ENCODE measurements at regions not wholly inside any gene's neighbourhood (a gene's known extent, or its start where the extent isn't known, plus 50 kb on each side); places are given as distances from the start of the nearest gene placed in this dataset.

DNA sequence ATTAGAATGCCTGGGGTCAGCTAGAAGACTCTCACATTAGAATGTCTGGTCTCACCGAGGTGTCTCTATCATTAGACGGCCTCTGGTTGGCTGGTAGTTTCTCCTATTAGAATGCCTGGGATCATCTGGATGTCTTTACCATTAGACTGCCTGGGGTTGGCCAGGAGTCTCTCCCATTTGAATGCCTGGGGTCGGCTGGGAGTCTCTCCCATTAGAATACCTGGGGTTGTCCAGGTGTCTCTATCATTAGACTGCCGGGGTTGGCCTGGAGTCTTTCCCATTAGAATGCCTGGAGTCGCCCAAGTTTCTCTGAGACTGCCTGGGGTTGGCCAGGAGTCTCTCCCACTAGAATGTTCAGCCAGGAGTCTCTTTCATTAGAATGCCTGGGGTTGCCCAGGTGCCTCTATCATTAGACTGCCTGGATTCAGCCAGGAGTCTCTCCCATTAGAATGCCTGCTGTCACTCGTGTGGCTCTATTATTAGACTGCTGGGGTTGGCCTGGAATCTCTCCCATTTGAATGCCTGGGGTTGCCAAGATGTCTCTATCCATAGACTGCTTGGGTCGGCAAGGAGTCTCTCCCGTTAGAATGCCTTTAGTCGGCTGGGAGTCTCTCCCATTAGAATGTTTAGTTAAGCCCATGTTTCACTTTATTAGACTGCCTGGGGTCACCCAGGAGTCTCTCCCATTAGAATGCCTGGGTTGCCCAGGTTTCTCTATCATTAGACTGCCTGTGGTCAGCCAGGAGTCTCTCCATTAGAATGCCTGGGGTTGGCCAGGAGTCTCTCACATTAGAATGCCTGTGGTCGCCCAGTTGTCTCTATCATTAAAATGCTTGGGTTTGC lies 1467.8 kb downstream of the UQCRFS1 start:
- no peak overlapping the region for H3K4me3 ChIP-seq (ENCODE audit: insufficient read length, low read depth)
- H3K4me1 ChIP-seq (ENCODE audit: insufficient read depth, insufficient read length) = no peaks in the 10 kb centered on the region
- H3K36me3 ChIP-seq (ENCODE audit: insufficient read depth, insufficient read length, low read length) = no peaks in the 10 kb centered on the region
- 0 out of 2 replicates have a peak, but pooled peaks cover 4% of the 10 kb centered on the region for H3K9me3 ChIP-seq (ENCODE audit: insufficient read depth, low read length)
- peaks cover 8% of the 10 kb centered on the region for H3K27me3 ChIP-seq (ENCODE audit: insufficient read depth, insufficient read length)
- TF ChIP-seq ZNF274 (IDR thresholded peaks at IDR 0.05; ENCODE audit: low read depth, low read length) = no peak
- no peak for TF ChIP-seq SUZ12 (IDR thresholded peaks at IDR 0.05; ENCODE audit: extremely low read depth, insufficient read depth, insufficient read length)
- no peak for TF ChIP-seq YY1 (IDR thresholded peaks at IDR 0.05; ENCODE audit: insufficient read depth, insufficient read length)
- H3K9ac ChIP-seq (ENCODE audit: insufficient read length, low read depth) = no peak overlapping the region
- no peak for DNase-seq (ENCODE audit: low read depth, low spot score)

- Histone ChIP-seq H3K9ac (ENCODE audit: insufficient read length, low read depth) (no peak overlapping the region), H3K27me3 (ENCODE audit: insufficient read depth, insufficient read length) (peaks cover 3% of the 10 kb centered on the region), H3K9me3 (ENCODE audit: insufficient read depth, low read length) (peaks cover 31% of the 10 kb centered on the region), H3K4me3 (ENCODE audit: insufficient read length, low read depth) (no peak overlapping the region), H3K4me1 (ENCODE audit: insufficient read depth, insufficient read length) (no peaks in the 10 kb centered on the region), H3K36me3 (ENCODE audit: insufficient read depth, insufficient read length, low read length) (no peaks in the 10 kb centered on the region)
- no peak for DNase-seq (ENCODE audit: low read depth, low spot score)
- TF ChIP-seq ZNF274 (IDR thresholded peaks at IDR 0.05; ENCODE audit: low read depth, low read length) = no peak
- no peak for TF ChIP-seq SUZ12 (IDR thresholded peaks at IDR 0.05; ENCODE audit: extremely low read depth, insufficient read depth, insufficient read length)
- TF ChIP-seq YY1 (IDR thresholded peaks at IDR 0.05; ENCODE audit: insufficient read depth, insufficient read length) = no peak
Observed at GRCh38 chr19:27742041-27742440, 1470.9 kb downstream of the UQCRFS1 start.

DNA sequence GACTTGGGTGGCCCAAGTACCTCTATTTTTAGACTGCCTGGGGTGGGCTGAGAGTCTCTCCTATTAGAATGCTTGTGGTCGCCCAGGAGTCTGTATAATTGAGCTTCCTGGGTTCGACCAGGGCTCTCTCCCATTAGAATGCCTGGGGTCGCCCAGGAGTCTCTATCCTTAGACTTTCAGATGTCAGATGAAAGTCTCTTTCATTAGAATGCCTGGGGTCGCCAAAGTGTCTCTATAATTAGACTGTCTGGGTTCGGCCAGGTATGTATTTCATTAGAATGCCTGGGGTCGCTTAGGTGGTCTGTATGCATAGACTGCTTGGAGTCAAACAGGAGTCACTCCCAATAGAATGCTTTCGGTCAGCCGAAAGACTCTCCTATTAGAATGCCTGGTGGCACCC lies 1471.7 kb downstream of the UQCRFS1 start:
- Histone ChIP-seq H3K36me3 (ENCODE audit: insufficient read depth, insufficient read length, low read length) (no peaks in the 10 kb centered on the region), H3K4me3 (ENCODE audit: insufficient read length, low read depth) (no peak overlapping the region), H3K9me3 (ENCODE audit: insufficient read depth, low read length) (peaks cover 31% of the 10 kb centered on the region), H3K4me1 (ENCODE audit: insufficient read depth, insufficient read length) (no peaks in the 10 kb centered on the region), H3K9ac (ENCODE audit: insufficient read length, low read depth) (no peak overlapping the region), H3K27me3 (ENCODE audit: insufficient read depth, insufficient read length) (no peaks in the 10 kb centered on the region)
- DNase-seq (ENCODE audit: low read depth, low spot score) = no peak
- TF ChIP-seq YY1 (IDR thresholded peaks at IDR 0.05; ENCODE audit: insufficient read depth, insufficient read length) = no peak
- no peak for TF ChIP-seq SUZ12 (IDR thresholded peaks at IDR 0.05; ENCODE audit: extremely low read depth, insufficient read depth, insufficient read length)
- no peak for TF ChIP-seq ZNF274 (IDR thresholded peaks at IDR 0.05; ENCODE audit: low read depth, low read length)

- Histone ChIP-seq H3K9me3 (ENCODE audit: insufficient read depth, low read length) (peaks cover 31% of the 10 kb centered on the region), H3K36me3 (ENCODE audit: insufficient read depth, insufficient read length, low read length) (no peaks in the 10 kb centered on the region), H3K27me3 (ENCODE audit: insufficient read depth, insufficient read length) (no peaks in the 10 kb centered on the region), H3K9ac (ENCODE audit: insufficient read length, low read depth) (no peak overlapping the region), H3K4me3 (ENCODE audit: insufficient read length, low read depth) (no peak overlapping the region), H3K4me1 (ENCODE audit: insufficient read depth, insufficient read length) (no peaks in the 10 kb centered on the region)
- no peak for TF ChIP-seq SUZ12 (IDR thresholded peaks at IDR 0.05; ENCODE audit: extremely low read depth, insufficient read depth, insufficient read length)
- TF ChIP-seq YY1 (IDR thresholded peaks at IDR 0.05; ENCODE audit: insufficient read depth, insufficient read length) = no peak
- no peak for TF ChIP-seq ZNF274 (IDR thresholded peaks at IDR 0.05; ENCODE audit: low read depth, low read length)
- DNase-seq (ENCODE audit: low read depth, low spot score) = no peak
Observed at GRCh38 chr19:27740396-27740795, 1472.6 kb downstream of the UQCRFS1 start.

DNA sequence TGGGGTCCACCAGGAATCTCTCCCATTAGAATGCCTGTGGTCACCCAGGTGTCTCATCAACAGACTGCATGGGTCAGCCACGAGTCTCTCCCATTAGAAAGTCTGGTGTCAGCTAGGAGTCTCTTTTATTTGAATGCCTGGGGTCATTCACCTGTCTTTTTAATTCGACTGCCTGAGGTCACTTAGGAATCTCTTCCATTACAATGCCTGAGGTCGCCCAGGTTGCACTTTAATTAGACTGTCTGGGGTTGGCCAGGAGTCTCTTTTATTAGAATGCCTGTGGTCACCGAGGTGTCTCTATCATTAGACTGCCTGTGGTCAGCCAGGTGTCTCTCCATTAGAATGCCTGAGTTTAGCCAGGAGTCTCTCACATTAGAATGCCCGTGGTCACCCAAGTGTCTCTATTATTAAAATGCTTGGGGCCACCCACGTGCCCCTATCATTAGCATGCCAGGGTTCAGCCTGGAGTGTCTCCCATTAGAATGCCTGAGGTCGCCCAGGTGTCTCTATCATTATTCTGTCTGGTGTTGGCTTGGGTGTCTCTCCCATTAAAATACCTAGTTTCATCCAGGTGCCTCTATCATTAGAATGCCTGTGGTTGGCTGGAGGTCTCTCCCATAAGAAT lies 1474.3 kb downstream of the UQCRFS1 start:
- no peak overlapping the region for H3K9ac ChIP-seq (ENCODE audit: insufficient read length, low read depth)
- H3K4me3 ChIP-seq (ENCODE audit: insufficient read length, low read depth) = no peak overlapping the region
- H3K36me3 ChIP-seq (ENCODE audit: insufficient read depth, insufficient read length, low read length) = no peaks in the 10 kb centered on the region
- DNase-seq (ENCODE audit: low read depth, low spot score) = no peak
- no peaks in the 10 kb centered on the region for H3K27me3 ChIP-seq (ENCODE audit: insufficient read depth, insufficient read length)
- no peak for TF ChIP-seq ZNF274 (IDR thresholded peaks at IDR 0.05; ENCODE audit: low read depth, low read length)
- no peak for TF ChIP-seq SUZ12 (IDR thresholded peaks at IDR 0.05; ENCODE audit: extremely low read depth, insufficient read depth, insufficient read length)
- TF ChIP-seq YY1 (IDR thresholded peaks at IDR 0.05; ENCODE audit: insufficient read depth, insufficient read length) = no peak
- peaks cover 31% of the 10 kb centered on the region for H3K9me3 ChIP-seq (ENCODE audit: insufficient read depth, low read length)
- no peaks in the 10 kb centered on the region for H3K4me1 ChIP-seq (ENCODE audit: insufficient read depth, insufficient read length)

- Histone ChIP-seq H3K4me3 (ENCODE audit: insufficient read length, low read depth) (no peak overlapping the region), H3K9ac (ENCODE audit: insufficient read length, low read depth) (no peak overlapping the region), H3K4me1 (ENCODE audit: insufficient read depth, insufficient read length) (no peaks in the 10 kb centered on the region), H3K36me3 (ENCODE audit: insufficient read depth, insufficient read length, low read length) (no peaks in the 10 kb centered on the region), H3K9me3 (ENCODE audit: insufficient read depth, low read length) (peaks cover 35% of the 10 kb centered on the region), H3K27me3 (ENCODE audit: insufficient read depth, insufficient read length) (no peaks in the 10 kb centered on the region)
- DNase-seq (ENCODE audit: low read depth, low spot score) = no peak
- TF ChIP-seq YY1 (IDR thresholded peaks at IDR 0.05; ENCODE audit: insufficient read depth, insufficient read length) (no peak), SUZ12 (IDR thresholded peaks at IDR 0.05; ENCODE audit: extremely low read depth, insufficient read depth, insufficient read length) (no peak), ZNF274 (IDR thresholded peaks at IDR 0.05; ENCODE audit: low read depth, low read length) (no peak)
Observed at GRCh38 chr19:27736225-27736624, 1476.7 kb downstream of the UQCRFS1 start.

- Histone ChIP-seq H3K4me3 (ENCODE audit: insufficient read length, low read depth) (no peak overlapping the region), H3K9me3 (ENCODE audit: insufficient read depth, low read length) (peaks cover 35% of the 10 kb centered on the region), H3K9ac (ENCODE audit: insufficient read length, low read depth) (no peak overlapping the region), H3K27me3 (ENCODE audit: insufficient read depth, insufficient read length) (no peaks in the 10 kb centered on the region), H3K4me1 (ENCODE audit: insufficient read depth, insufficient read length) (no peaks in the 10 kb centered on the region), H3K36me3 (ENCODE audit: insufficient read depth, insufficient read length, low read length) (no peaks in the 10 kb centered on the region)
- no peak for DNase-seq (ENCODE audit: low read depth, low spot score)
- no peak for TF ChIP-seq SUZ12 (IDR thresholded peaks at IDR 0.05; ENCODE audit: extremely low read depth, insufficient read depth, insufficient read length)
- TF ChIP-seq ZNF274 (IDR thresholded peaks at IDR 0.05; ENCODE audit: low read depth, low read length) = no peak
- TF ChIP-seq YY1 (IDR thresholded peaks at IDR 0.05; ENCODE audit: insufficient read depth, insufficient read length) = no peak
Observed at GRCh38 chr19:27735314-27735713, 1477.6 kb downstream of the UQCRFS1 start.

Measured in NT2/D1 (cell line).